MM.1S (cell line): ENCODE measurements at regions not wholly inside any gene's neighbourhood (a gene's known extent, or its start where the extent isn't known, plus 50 kb on each side); places are given as distances from the start of the nearest gene placed in this dataset.

Experiments used
- DNase-seq: peaks from one replicate; pipeline ENCODE4 v3.0.0-alpha.2; 2015
- H2AFZ ChIP-seq: fragments of 300-600 bp; sonication (generic); 2 replicates; pipeline ENCODE4 v1.6.0; 2016; ENCODE audit warnings: antibody characterized with exemption, low read length
- H3F3A ChIP-seq: fragments of 300-600 bp; sonication (generic); 2 replicates; pipeline ENCODE4 v1.6.1; 2016; ENCODE audit warnings: mild to moderate bottlenecking, antibody characterized with exemption, low read length, moderate library complexity, mixed read lengths; ENCODE audit not compliant: insufficient read depth
- H3K27ac ChIP-seq: fragments of 300-600 bp; sonication (generic); 2 replicates; pipeline ENCODE4 v1.5.1; 2016; ENCODE audit warnings: mild to moderate bottlenecking, low read length
- H3K27me3 ChIP-seq: fragments of 300-600 bp; sonication (generic); replicated peaks from 2 replicates; pipeline ENCODE4 v1.6.0; 2016; ENCODE audit warnings: low read length; ENCODE audit not compliant: insufficient read depth
- H3K36me3 ChIP-seq: fragments of 300-600 bp; sonication (generic); replicated peaks from 2 replicates; pipeline ENCODE4 v1.6.1; 2016; ENCODE audit warnings: mild to moderate bottlenecking, low read length, mixed read lengths; ENCODE audit not compliant: insufficient read depth
- H3K4me1 ChIP-seq: fragments of 300-600 bp; sonication (generic); 2 replicates; pipeline ENCODE4 v1.6.1; 2016; ENCODE audit warnings: low read length, mixed read lengths
- H3K4me2 ChIP-seq: fragments of 300-600 bp; sonication (generic); 2 replicates; pipeline ENCODE4 v1.6.0; 2016; ENCODE audit warnings: low read depth, low read length
- H3K4me3 ChIP-seq: fragments of 300-600 bp; sonication (generic); 2 replicates; pipeline ENCODE4 v1.5.1; 2016; ENCODE audit warnings: low read length, mixed read lengths
- H3K79me2 ChIP-seq: fragments of 300-600 bp; sonication (generic); 2 replicates; pipeline ENCODE4 v1.6.1; 2016; ENCODE audit warnings: mixed run types, low read length, mixed read lengths
- H3K9ac ChIP-seq: fragments of 300-600 bp; sonication (generic); 2 replicates; pipeline ENCODE4 v1.6.1; 2016; ENCODE audit warnings: low read length, mixed read lengths
- H3K9me2 ChIP-seq: fragments of 300-600 bp; sonication (generic); replicated peaks from 2 replicates; pipeline ENCODE4 v1.6.1; 2016; ENCODE audit warnings: mild to moderate bottlenecking, low read length, mixed read lengths; ENCODE audit not compliant: insufficient read depth
- H3K9me3 ChIP-seq: fragments of 300-600 bp; sonication (generic); replicated peaks from 2 replicates; pipeline ENCODE4 v1.6.1; 2016; ENCODE audit warnings: mild to moderate bottlenecking, low read length, mixed read lengths; ENCODE audit not compliant: insufficient read depth
- H4K20me1 ChIP-seq: fragments of 300-600 bp; sonication (generic); 2 replicates; pipeline ENCODE4 v1.6.1; 2016; ENCODE audit warnings: mild to moderate bottlenecking, low read length, moderate library complexity, mixed read lengths; ENCODE audit not compliant: insufficient read depth
- CTCF ChIP-seq: fragments of 300-600 bp; sonication (generic); IDR thresholded peaks from 2 replicates; pipeline ENCODE4 v1.5.1; 2016; ENCODE audit warnings: antibody characterized with exemption, low read length, mixed read lengths
- EZH2 ChIP-seq: fragments of 300-600 bp; sonication (generic); optimal IDR thresholded peaks from 2 replicates; pipeline ENCODE3; 2017; ENCODE audit warnings: low read depth, mild to moderate bottlenecking, antibody characterized with exemption, low read length, mixed read lengths
- EZH2phosphoT487 ChIP-seq: fragments of 300-600 bp; sonication (generic); IDR thresholded peaks from 2 replicates; pipeline ENCODE4 v1.6.1; 2018; ENCODE audit warnings: antibody characterized with exemption, low read length

DNA sequence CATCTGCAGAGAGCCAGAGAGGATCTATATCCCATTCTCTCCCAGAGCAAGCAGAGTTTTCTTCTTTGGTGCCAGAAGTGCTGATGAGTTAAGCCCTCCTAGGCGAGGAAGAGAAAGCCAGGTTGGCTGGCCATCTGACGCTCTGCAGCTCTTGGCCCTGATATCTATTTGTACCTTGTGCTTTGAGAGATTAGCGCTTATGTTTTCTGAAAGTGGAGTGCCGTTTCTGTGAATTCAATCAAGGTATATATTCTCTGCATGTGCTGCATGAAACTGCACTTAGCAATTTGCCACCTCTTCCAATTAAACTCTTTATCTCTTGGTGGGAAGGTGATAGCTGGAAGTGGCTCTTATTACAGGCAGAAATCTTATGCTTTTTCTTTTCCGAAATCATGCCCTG, 177.5 kb downstream of the LPIN1 start:
- Histone ChIP-seq H3F3A (no peaks in the 10 kb centered on the region), H4K20me1 (no peaks in the 10 kb centered on the region), H3K4me3 (no peak overlapping the region), H3K4me2 (no peak overlapping the region), H3K4me1 (no peaks in the 10 kb centered on the region), H3K9me3 (no peaks in the 10 kb centered on the region), H3K79me2 (no peaks in the 10 kb centered on the region), H3K9me2 (no peaks in the 10 kb centered on the region), H3K36me3 (no peaks in the 10 kb centered on the region), H3K27ac (no peak overlapping the region), H3K9ac (no peak overlapping the region), H3K27me3 (no peaks in the 10 kb centered on the region), H2AFZ (no peak overlapping the region)
- TF ChIP-seq CTCF (no peak), EZH2 (no peak), EZH2phosphoT487 (no peak)
- no peak for DNase-seq

- H3K36me3 ChIP-seq: no peaks in the 10 kb centered on the region
- no peaks in the 10 kb centered on the region for H3K9me3 ChIP-seq
- H3K27ac ChIP-seq: no peak overlapping the region
- no peak overlapping the region for H2AFZ ChIP-seq
- H3F3A ChIP-seq: no peaks in the 10 kb centered on the region
- DNase-seq: no peak
- H3K4me3 ChIP-seq: no peak overlapping the region
- H3K9ac ChIP-seq: no peak overlapping the region
- H3K4me2 ChIP-seq: no peak overlapping the region
- TF ChIP-seq CTCF (no peak), EZH2phosphoT487 (no peak), EZH2 (no peak)
- H3K9me2 ChIP-seq: no peaks in the 10 kb centered on the region
- no peaks in the 10 kb centered on the region for H3K79me2 ChIP-seq
- H3K27me3 ChIP-seq: no peaks in the 10 kb centered on the region
- H4K20me1 ChIP-seq: no peaks in the 10 kb centered on the region
- no peaks in the 10 kb centered on the region for H3K4me1 ChIP-seq
Observed at GRCh38 chr2:11925295-11926066, 179.0 kb downstream of the LPIN1 start.

GRCh38 chr2:11930211-11930761, 183.9 kb downstream of the LPIN1 start:
- Histone ChIP-seq H3K4me2 (no peak overlapping the region), H3K4me1 (no peaks in the 10 kb centered on the region), H2AFZ (no peak overlapping the region), H4K20me1 (no peaks in the 10 kb centered on the region), H3K79me2 (no peaks in the 10 kb centered on the region), H3K4me3 (no peak overlapping the region), H3K36me3 (no peaks in the 10 kb centered on the region), H3F3A (no peaks in the 10 kb centered on the region), H3K9ac (no peak overlapping the region), H3K27ac (no peak overlapping the region), H3K9me3 (no peaks in the 10 kb centered on the region), H3K27me3 (no peaks in the 10 kb centered on the region), H3K9me2 (no peaks in the 10 kb centered on the region)
- TF ChIP-seq EZH2phosphoT487: no peak
- no peak for TF ChIP-seq EZH2
- TF ChIP-seq CTCF: no peak
- DNase-seq: no peak
